K562 (cell line): ENCODE measurements at regions not wholly inside any gene's neighbourhood (a gene's known extent, or its start where the extent isn't known, plus 50 kb on each side); places are given as distances from the start of the nearest gene placed in this dataset.

Experiments
- ATAC-seq: fragments of 200-7000 bp; cut with Tn5 transposase; 3 replicates; pipeline ENCODE4 v1.9.1; 2020; ENCODE audit warnings: moderate library complexity
- BruUV-seq: library from RNA; stranded (reverse); fragments of 400-500 nt; replicated peaks from 2 replicates; lab custom pipeline; 2021; lab: Mats Ljungman, UMichigan
- CTCF ChIA-PET: fragments of 300-600 bp; formaldehyde crosslinking; extraction: SDS; loops from one replicate; lab custom pipeline; 2021; ENCODE audit warnings: low intra/inter-chr PET ratio; lab: Yijun Ruan, JAX
- POLR2A ChIA-PET: fragments of 300-600, 350-650 bp; sonication (Branson Sonifier 250); formaldehyde crosslinking; extraction: SDS; loops from one replicate; lab custom pipeline; 2021; ENCODE audit warnings: antibody characterized with exemption, inconsistent platforms; lab: Yijun Ruan, JAX
- DNase-seq, 4 experiments: peaks; one replicate each; pipeline versions ENCODE4 v3.0.0 to v3.0.0-alpha.2; 2011 to 2018; ENCODE audit warnings: low spot score in 3 of 4, mixed read lengths in 3 of 4; ENCODE audit errors: extremely low read depth in 1 of 4
- FAIRE-seq: peaks from 2 replicates; lab custom pipeline; 2011; peaks lifted over from hg19 to GRCh38; lab: Jason Lieb, UNC
- H2AFZ ChIP-seq: 2 replicates; pipeline ENCODE4 v1.6.0; 2011; ENCODE audit warnings: low read depth, low read length, control low read depth, inconsistent platforms
- H3K27ac ChIP-seq: fragments of 200-600 bp; 3 replicates; pipeline ENCODE4 v1.8.0; 2011; ENCODE audit warnings: low read depth, mild to moderate bottlenecking, control low read depth, inconsistent platforms, low read length, moderate library complexity, mixed read lengths; ENCODE audit errors: extremely low read depth
- H3K27me3 ChIP-seq, 2 experiments: fragments of 300-600 bp in 1 of 2; 2 replicates in 1 of 2; 3 replicates in 1 of 2; pipeline versions ENCODE4 v1.6.0 to v1.8.0; 2011; ENCODE audit warnings: inconsistent platforms in 2 of 2, low read length in 2 of 2, mild to moderate bottlenecking in 1 of 2, mixed read lengths in 1 of 2, moderate library complexity in 1 of 2; ENCODE audit not compliant: control insufficient read depth in 2 of 2, insufficient read depth in 2 of 2
- H3K36me3 ChIP-seq: fragments of 300-600 bp; 3 replicates; pipeline ENCODE4 v1.8.0; 2011; ENCODE audit warnings: mild to moderate bottlenecking, low read length, inconsistent platforms; ENCODE audit not compliant: control insufficient read depth, insufficient read depth
- H3K4me1 ChIP-seq, 2 experiments: fragments of 200-600 bp in 1 of 2; replicated peaks in 1 of 2; 2 replicates in 1 of 2; 3 replicates in 1 of 2; pipeline versions ENCODE4 v1.5.1 to v1.8.0; 2011; ENCODE audit warnings: inconsistent platforms in 2 of 2, low read length in 2 of 2, mild to moderate bottlenecking in 1 of 2, mixed read lengths in 1 of 2, moderate library complexity in 1 of 2; ENCODE audit not compliant: control insufficient read depth in 2 of 2, insufficient read depth in 2 of 2
- H3K4me2 ChIP-seq: 2 replicates; pipeline ENCODE4 v1.6.1; 2011; ENCODE audit warnings: low read length, control low read depth, inconsistent platforms, mixed read lengths; ENCODE audit not compliant: insufficient read depth
- H3K4me3 ChIP-seq: fragments of 200-600 bp; sonication (generic), shearing (Covaris generic); 2 replicates; pipeline ENCODE4 v1.5.1; 2016; ENCODE audit warnings: control low read depth, inconsistent platforms
- H3K79me2 ChIP-seq: fragments of 200-600 bp; 3 replicates; pipeline ENCODE4 v1.8.0; 2011; ENCODE audit warnings: low read length, inconsistent platforms; ENCODE audit not compliant: control insufficient read depth, insufficient read depth
- H3K9ac ChIP-seq, 2 experiments: 2 replicates each; pipeline versions ENCODE4 v1.6.0 to v1.6.1; 2011; ENCODE audit warnings: low read depth in 2 of 2, low read length in 2 of 2, control low read depth in 1 of 2, inconsistent platforms in 1 of 2, mild to moderate bottlenecking in 1 of 2, mixed read lengths in 1 of 2; ENCODE audit not compliant: insufficient read depth in 1 of 2
- H3K9me1 ChIP-seq: one replicate; pipeline ENCODE4 v1.6.0; 2011; ENCODE audit warnings: inconsistent platforms, mild to moderate bottlenecking, low read length, moderate library complexity; ENCODE audit not compliant: control insufficient read depth, insufficient read depth
- H3K9me3 ChIP-seq: replicated peaks from 2 replicates; pipeline ENCODE4 v1.5.1; 2011; ENCODE audit warnings: low read depth, low read length, inconsistent platforms; ENCODE audit not compliant: control insufficient read depth, insufficient read depth
- H4K20me1 ChIP-seq: replicated peaks from 2 replicates; pipeline ENCODE4 v1.6.1; 2011; ENCODE audit warnings: low read length, inconsistent platforms, mixed read lengths; ENCODE audit not compliant: control insufficient read depth, insufficient read depth
- CAMTA2 ChIP-seq: fragments of 250-450 bp; sonication (Bioruptor Pico); conservative IDR thresholded peaks from 2 replicates; pipeline ENCODE4 v1.5.1; 2022
- EP400 ChIP-seq: fragments of 450-650 bp; IDR thresholded peaks from 2 replicates; pipeline ENCODE4 v1.6.1; 2017; ENCODE audit warnings: antibody characterized with exemption, mild to moderate bottlenecking, moderate library complexity
- MCM7 ChIP-seq, 2 experiments: fragments of 450-650 bp; IDR thresholded peaks; 2 replicates each; pipeline ENCODE4 v1.6.1; 2016 to 2018
- NFIC ChIP-seq: fragments of 450-650 bp; IDR thresholded peaks from 2 replicates; pipeline ENCODE4 v1.6.1; 2017; ENCODE audit warnings: mild to moderate bottlenecking, inconsistent platforms
- ZFP30 ChIP-seq: fragments of 250-450 bp; sonication (Bioruptor Pico); IDR thresholded peaks from 2 replicates; pipeline ENCODE4 v1.8.0; 2022; ENCODE audit warnings: moderate library complexity, mild to moderate bottlenecking, inconsistent platforms, borderline replicate concordance
- WGBS: fragments of 100-300 bp; shearing (Covaris generic); methylation state at CpG from one replicate; pipeline ENCODE4 v1.1.6; 2016; ENCODE audit warnings: low coverage, mixed read lengths; ENCODE audit not compliant: insufficient coverage; ENCODE audit errors: missing lambda C conversion rate; 5-methylcytosine and 5-hydroxymethylcytosine counted together
- in situ Hi-C: fragments of 300-500 bp; cut with MboI; formaldehyde crosslinking; loops from 4 replicates; pipeline ENCODE4 v1.15.0; 2018; ENCODE audit warnings: inconsistent platforms, mixed read lengths
- intact Hi-C: fragments of 100-400 bp; cut with micrococcal nuclease; formaldehyde crosslinking; loops from 2 replicates; pipeline ENCODE4 v1.14.2; 2022
- TF ChIP-seq, protein P1 (sequence below): fragments of 250-450 bp; sonication (Bioruptor Pico); IDR thresholded peaks from 2 replicates; pipeline ENCODE4 v1.8.0; 2021; ENCODE audit warnings: mild to moderate bottlenecking, moderate library complexity
- TF ChIP-seq, protein P2 (sequence below): fragments of 450-650 bp; formaldehyde crosslinking; conservative IDR thresholded peaks from 2 replicates; pipeline ENCODE4 v1.4.0; 2022; ENCODE audit warnings: mild to moderate bottlenecking, missing genetic modification characterization
- TF ChIP-seq, protein P3 (sequence below): sonication (generic); formaldehyde crosslinking; IDR thresholded peaks from 2 replicates; pipeline ENCODE4 v1.8.0; 2022; ENCODE audit warnings: missing genetic modification reagents, mild to moderate bottlenecking, borderline replicate concordance

DNA sequence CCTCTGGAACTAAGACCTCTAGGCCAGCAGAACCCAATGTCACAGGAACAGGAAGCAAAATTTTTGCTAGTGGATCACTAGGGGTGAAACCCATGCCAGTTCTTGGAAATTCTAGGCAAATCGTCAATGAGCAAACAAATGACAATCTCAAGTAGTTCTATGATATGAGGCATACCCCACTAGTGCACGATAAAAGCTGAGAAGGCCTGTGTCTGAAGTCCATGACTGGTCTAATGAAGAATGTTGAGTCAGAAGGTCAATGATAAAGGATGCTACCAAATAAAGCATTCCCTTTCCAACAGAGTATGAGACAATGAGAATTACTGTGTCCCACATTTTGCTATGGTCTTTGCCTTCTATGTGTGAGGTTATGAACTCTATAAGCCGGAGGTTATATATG, 149.4 kb upstream of the NOX3 start:
- Histone ChIP-seq H3K4me2 (no peak overlapping the region), H3K4me3 (no peak overlapping the region), H3K79me2 (no peaks in the 10 kb centered on the region), H3K9me3 (peaks cover 2% of the 10 kb centered on the region; the same call in 1 of the 2 replicates), H3K4me1 (no peaks in the 10 kb centered on the region), H3K27me3 (no peaks in the 10 kb centered on the region), H3K9ac (no peak overlapping the region), H3K36me3 (no peaks in the 10 kb centered on the region), H2AFZ (no peak overlapping the region), H4K20me1 (no peaks in the 10 kb centered on the region), H3K9me1 (no peaks in the 10 kb centered on the region), H3K27ac (no peak overlapping the region)
- no TSS peak for BruUV-seq
- in situ Hi-C loops: no loop called here
- DNase-seq (no peak), FAIRE-seq (no peak), ATAC-seq (no peak)
- ChIA-PET CTCF (no interaction called here), POLR2A (no interaction called here)
- TF ChIP-seq, protein P1, sequence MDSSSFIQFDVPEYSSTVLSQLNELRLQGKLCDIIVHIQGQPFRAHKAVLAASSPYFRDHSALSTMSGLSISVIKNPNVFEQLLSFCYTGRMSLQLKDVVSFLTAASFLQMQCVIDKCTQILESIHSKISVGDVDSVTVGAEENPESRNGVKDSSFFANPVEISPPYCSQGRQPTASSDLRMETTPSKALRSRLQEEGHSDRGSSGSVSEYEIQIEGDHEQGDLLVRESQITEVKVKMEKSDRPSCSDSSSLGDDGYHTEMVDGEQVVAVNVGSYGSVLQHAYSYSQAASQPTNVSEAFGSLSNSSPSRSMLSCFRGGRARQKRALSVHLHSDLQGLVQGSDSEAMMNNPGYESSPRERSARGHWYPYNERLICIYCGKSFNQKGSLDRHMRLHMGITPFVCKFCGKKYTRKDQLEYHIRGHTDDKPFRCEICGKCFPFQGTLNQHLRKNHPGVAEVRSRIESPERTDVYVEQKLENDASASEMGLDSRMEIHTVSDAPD (CRISPR knock-in tag): no peak
- no peak for TF ChIP-seq MCM7 (IDR thresholded peaks at IDR 0.05)
- no peak for TF ChIP-seq NFIC
- TF ChIP-seq ZFP30 (CRISPR knock-in tag): no peak
- TF ChIP-seq, protein P2, sequence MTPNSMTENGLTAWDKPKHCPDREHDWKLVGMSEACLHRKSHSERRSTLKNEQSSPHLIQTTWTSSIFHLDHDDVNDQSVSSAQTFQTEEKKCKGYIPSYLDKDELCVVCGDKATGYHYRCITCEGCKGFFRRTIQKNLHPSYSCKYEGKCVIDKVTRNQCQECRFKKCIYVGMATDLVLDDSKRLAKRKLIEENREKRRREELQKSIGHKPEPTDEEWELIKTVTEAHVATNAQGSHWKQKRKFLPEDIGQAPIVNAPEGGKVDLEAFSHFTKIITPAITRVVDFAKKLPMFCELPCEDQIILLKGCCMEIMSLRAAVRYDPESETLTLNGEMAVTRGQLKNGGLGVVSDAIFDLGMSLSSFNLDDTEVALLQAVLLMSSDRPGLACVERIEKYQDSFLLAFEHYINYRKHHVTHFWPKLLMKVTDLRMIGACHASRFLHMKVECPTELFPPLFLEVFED (CRISPR knock-in tag): no peak
- no peak for TF ChIP-seq CAMTA2 (CRISPR knock-in tag)
- TF ChIP-seq, protein P3, sequence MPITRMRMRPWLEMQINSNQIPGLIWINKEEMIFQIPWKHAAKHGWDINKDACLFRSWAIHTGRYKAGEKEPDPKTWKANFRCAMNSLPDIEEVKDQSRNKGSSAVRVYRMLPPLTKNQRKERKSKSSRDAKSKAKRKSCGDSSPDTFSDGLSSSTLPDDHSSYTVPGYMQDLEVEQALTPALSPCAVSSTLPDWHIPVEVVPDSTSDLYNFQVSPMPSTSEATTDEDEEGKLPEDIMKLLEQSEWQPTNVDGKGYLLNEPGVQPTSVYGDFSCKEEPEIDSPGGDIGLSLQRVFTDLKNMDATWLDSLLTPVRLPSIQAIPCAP (CRISPR knock-in tag): no peak
- TF ChIP-seq EP400: no peak
- 10% methylated on average over 3 of the region's 3 CpGs for WGBS
- intact Hi-C loops: no loop called here
